HG03521 (cell line): ENCODE measurements at regions not wholly inside any gene's neighbourhood (a gene's known extent, or its start where the extent isn't known, plus 50 kb on each side); places are given as distances from the start of the nearest gene placed in this dataset.
"Not testable (repeated sequence)": the region's sequence is repeated elsewhere in the genome, so short reads cannot be mapped to it uniquely, and the experiment has no call there.

Source experiments
- ATAC-seq: cut with Tn5 transposase; IDR thresholded peaks from one replicate; pipeline ENCODE4 v1.9.1; 2021; ENCODE audit warnings: mild to moderate bottlenecking, moderate library complexity; ENCODE audit not compliant: unreplicated experiment

GRCh38 chr6:67804808-67805207 lies 830.3 kb upstream of the ADGRB3 start:
- not testable (repeated sequence) for ATAC-seq

- no peak for ATAC-seq
Measured at GRCh38 chr6:67802771-67803170, 832.3 kb upstream of the ADGRB3 start.

GRCh38 chr6:67792996-67793395 lies 842.1 kb upstream of the ADGRB3 start:
- ATAC-seq = no peak

- no peak for ATAC-seq
Measured at GRCh38 chr6:67790569-67790968, 844.5 kb upstream of the ADGRB3 start.

GRCh38 chr6:67787119-67787518 lies 848.0 kb upstream of the ADGRB3 start:
- not testable (repeated sequence) for ATAC-seq

GRCh38 chr6:67779876-67780275 lies 855.2 kb upstream of the ADGRB3 start:
- no peak for ATAC-seq

- no peak for ATAC-seq
Measured at GRCh38 chr6:67775333-67775732, 859.7 kb upstream of the ADGRB3 start.

GRCh38 chr6:67768972-67769371 lies 866.1 kb upstream of the ADGRB3 start:
- peak; percentile 64 for ATAC-seq

GRCh38 chr6:67767046-67767822 lies 867.8 kb upstream of the ADGRB3 start:
- not testable (repeated sequence) for ATAC-seq

- no peak for ATAC-seq
Measured at GRCh38 chr6:67766057-67766456, 869.0 kb upstream of the ADGRB3 start.

- ATAC-seq = no peak
Measured at GRCh38 chr6:67759001-67759400, 876.1 kb upstream of the ADGRB3 start.

GRCh38 chr6:67757465-67758033 lies 877.5 kb upstream of the ADGRB3 start:
- no peak for ATAC-seq

GRCh38 chr6:67748521-67748920 lies 886.6 kb upstream of the ADGRB3 start:
- no peak for ATAC-seq

GRCh38 chr6:67736816-67737215 lies 898.3 kb upstream of the ADGRB3 start:
- ATAC-seq = no peak

- ATAC-seq = no peak
Measured at GRCh38 chr6:67736161-67736560, 898.9 kb upstream of the ADGRB3 start.

GRCh38 chr6:67735623-67736022 lies 899.5 kb upstream of the ADGRB3 start:
- no peak for ATAC-seq

- no peak for ATAC-seq
Measured at GRCh38 chr6:67722861-67723261, 912.2 kb upstream of the ADGRB3 start.

- ATAC-seq = no peak
Measured at GRCh38 chr6:67717281-67717680, 917.8 kb upstream of the ADGRB3 start.

GRCh38 chr6:67706388-67706787 lies 928.7 kb upstream of the ADGRB3 start:
- no peak for ATAC-seq

- no peak for ATAC-seq
Measured at GRCh38 chr6:67698534-67698933, 936.5 kb upstream of the ADGRB3 start.

- no peak for ATAC-seq
Measured at GRCh38 chr6:67694127-67694526, 941.0 kb upstream of the ADGRB3 start.

GRCh38 chr6:67689329-67689728 lies 945.8 kb upstream of the ADGRB3 start:
- no peak for ATAC-seq

- no peak for ATAC-seq
Measured at GRCh38 chr6:67687396-67687795, 947.7 kb upstream of the ADGRB3 start.
